Loucy (cell line): ENCODE measurements at regions not wholly inside any gene's neighbourhood (a gene's known extent, or its start where the extent isn't known, plus 50 kb on each side); places are given as distances from the start of the nearest gene placed in this dataset.

Source experiments
- CTCF ChIP-seq: fragments of 200-600 bp; sonication (generic); conservative IDR thresholded peaks from 2 replicates; pipeline ENCODE4 v1.5.1; 2014; ENCODE audit warnings: mild to moderate bottlenecking, antibody characterized with exemption, low read length
- EZH2phosphoT487 ChIP-seq: fragments of 200-600 bp; IDR thresholded peaks from 2 replicates; pipeline ENCODE4 v1.6.1; 2018; ENCODE audit warnings: antibody characterized with exemption, mild to moderate bottlenecking, moderate library complexity, borderline replicate concordance

GRCh38 chr5:67478337-67478736, 281.7 kb upstream of the CD180 start:
- no peak for TF ChIP-seq CTCF
- no peak for TF ChIP-seq EZH2phosphoT487
